ENCODE measurements at regions not wholly inside any gene's neighbourhood (a gene's known extent, or its start where the extent isn't known, plus 50 kb on each side); places are given as distances from the start of the nearest gene placed in this dataset.

DNA sequence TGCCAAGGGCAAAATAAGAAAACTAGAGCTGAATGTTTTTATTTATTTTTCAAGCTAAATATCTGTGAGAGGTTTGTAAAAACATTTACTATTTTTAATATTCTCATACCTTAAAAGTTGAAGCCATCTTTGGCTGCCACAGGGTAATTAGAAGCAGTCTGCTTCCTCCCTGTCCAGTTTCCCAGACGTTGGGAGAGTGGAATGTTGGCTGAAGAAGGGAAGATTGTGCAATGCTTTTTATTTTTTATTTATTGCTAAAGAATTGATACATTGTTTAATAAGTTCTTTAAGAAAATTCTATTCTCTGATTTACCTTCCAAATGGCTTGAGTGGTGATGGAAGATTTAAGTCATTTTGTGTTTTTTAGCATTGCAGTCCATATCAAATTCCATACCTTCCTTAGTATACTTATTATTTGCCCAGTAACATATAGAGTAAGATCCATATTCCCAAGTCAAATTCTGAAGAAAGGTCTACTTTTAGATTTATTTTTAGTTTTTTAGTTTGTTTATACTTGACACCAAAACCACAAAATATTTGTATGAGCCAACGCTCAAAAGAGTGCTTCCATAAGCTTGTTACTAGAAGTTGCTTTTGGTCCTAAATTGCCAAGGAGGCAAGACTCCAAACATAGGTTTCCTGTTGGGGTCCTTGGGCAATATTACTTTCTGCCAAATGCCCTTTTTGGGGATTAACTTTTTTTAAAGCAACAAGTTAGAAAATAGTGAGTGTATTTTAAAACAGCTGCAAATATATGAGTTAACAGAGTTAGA, 124.0 kb upstream of the CPM start:
- H3K36me3 ChIP-seq (ENCODE audit: insufficient read depth, low read length), result no peaks in the 10 kb centered on the region
- H3K4me3 ChIP-seq (ENCODE audit: low read length), result no peak overlapping the region
- H4K20me1 ChIP-seq (ENCODE audit: insufficient read depth), result no peaks in the 10 kb centered on the region
- H3K9me2 ChIP-seq (ENCODE audit: insufficient read depth, low read length), result no peaks in the 10 kb centered on the region
- H3K27ac ChIP-seq (ENCODE audit: low read length), result no peak overlapping the region
- no peak overlapping the region for H3K4me2 ChIP-seq (ENCODE audit: low read length)
- no peak overlapping the region for H3K9ac ChIP-seq (ENCODE audit: low read length)
- no peaks in the 10 kb centered on the region for H3K27me3 ChIP-seq (ENCODE audit: insufficient read depth, low read depth, low read length)
- no peak overlapping the region for H2AFZ ChIP-seq (ENCODE audit: low read depth, low read length)
- no peaks in the 10 kb centered on the region for H3K9me3 ChIP-seq (ENCODE audit: low read length)
- no peaks in the 10 kb centered on the region for H3F3A ChIP-seq (ENCODE audit: insufficient read depth, low read length, poor library complexity, severe bottlenecking)
- no peak for TF ChIP-seq TAF1 (IDR thresholded peaks at IDR 0.05; ENCODE audit: low read depth)
- TF ChIP-seq EP300 (conservative IDR thresholded peaks at IDR 0.05; ENCODE audit: poor library complexity, severe bottlenecking), result no peak
- no peak for TF ChIP-seq MXI1 (conservative IDR thresholded peaks at IDR 0.05; ENCODE audit: poor library complexity, severe bottlenecking)
- no peak for TF ChIP-seq EZH2 (IDR thresholded peaks at IDR 0.05; ENCODE audit: borderline replicate concordance, insufficient read depth, low read length, poor library complexity, severe bottlenecking)
- no peak for TF ChIP-seq SMC3 (conservative IDR thresholded peaks at IDR 0.05; ENCODE audit: poor library complexity)
- no peak for TF ChIP-seq POLR2AphosphoS5 (IDR thresholded peaks at IDR 0.05)
- TF ChIP-seq RAD21 (conservative IDR thresholded peaks at IDR 0.05), result no peak
- TF ChIP-seq, protein P1, sequence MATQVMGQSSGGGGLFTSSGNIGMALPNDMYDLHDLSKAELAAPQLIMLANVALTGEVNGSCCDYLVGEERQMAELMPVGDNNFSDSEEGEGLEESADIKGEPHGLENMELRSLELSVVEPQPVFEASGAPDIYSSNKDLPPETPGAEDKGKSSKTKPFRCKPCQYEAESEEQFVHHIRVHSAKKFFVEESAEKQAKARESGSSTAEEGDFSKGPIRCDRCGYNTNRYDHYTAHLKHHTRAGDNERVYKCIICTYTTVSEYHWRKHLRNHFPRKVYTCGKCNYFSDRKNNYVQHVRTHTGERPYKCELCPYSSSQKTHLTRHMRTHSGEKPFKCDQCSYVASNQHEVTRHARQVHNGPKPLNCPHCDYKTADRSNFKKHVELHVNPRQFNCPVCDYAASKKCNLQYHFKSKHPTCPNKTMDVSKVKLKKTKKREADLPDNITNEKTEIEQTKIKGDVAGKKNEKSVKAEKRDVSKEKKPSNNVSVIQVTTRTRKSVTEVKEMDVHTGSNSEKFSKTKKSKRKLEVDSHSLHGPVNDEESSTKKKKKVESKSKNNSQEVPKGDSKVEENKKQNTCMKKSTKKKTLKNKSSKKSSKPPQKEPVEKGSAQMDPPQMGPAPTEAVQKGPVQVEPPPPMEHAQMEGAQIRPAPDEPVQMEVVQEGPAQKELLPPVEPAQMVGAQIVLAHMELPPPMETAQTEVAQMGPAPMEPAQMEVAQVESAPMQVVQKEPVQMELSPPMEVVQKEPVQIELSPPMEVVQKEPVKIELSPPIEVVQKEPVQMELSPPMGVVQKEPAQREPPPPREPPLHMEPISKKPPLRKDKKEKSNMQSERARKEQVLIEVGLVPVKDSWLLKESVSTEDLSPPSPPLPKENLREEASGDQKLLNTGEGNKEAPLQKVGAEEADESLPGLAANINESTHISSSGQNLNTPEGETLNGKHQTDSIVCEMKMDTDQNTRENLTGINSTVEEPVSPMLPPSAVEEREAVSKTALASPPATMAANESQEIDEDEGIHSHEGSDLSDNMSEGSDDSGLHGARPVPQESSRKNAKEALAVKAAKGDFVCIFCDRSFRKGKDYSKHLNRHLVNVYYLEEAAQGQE (IDR thresholded peaks at IDR 0.05; ENCODE audit: borderline replicate concordance), result no peak
- TF ChIP-seq, protein P2, sequence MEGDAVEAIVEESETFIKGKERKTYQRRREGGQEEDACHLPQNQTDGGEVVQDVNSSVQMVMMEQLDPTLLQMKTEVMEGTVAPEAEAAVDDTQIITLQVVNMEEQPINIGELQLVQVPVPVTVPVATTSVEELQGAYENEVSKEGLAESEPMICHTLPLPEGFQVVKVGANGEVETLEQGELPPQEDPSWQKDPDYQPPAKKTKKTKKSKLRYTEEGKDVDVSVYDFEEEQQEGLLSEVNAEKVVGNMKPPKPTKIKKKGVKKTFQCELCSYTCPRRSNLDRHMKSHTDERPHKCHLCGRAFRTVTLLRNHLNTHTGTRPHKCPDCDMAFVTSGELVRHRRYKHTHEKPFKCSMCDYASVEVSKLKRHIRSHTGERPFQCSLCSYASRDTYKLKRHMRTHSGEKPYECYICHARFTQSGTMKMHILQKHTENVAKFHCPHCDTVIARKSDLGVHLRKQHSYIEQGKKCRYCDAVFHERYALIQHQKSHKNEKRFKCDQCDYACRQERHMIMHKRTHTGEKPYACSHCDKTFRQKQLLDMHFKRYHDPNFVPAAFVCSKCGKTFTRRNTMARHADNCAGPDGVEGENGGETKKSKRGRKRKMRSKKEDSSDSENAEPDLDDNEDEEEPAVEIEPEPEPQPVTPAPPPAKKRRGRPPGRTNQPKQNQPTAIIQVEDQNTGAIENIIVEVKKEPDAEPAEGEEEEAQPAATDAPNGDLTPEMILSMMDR (IDR thresholded peaks at IDR 0.05; ENCODE audit: poor library complexity, severe bottlenecking), result no peak
- no peaks in the 10 kb centered on the region for H3K79me2 ChIP-seq (replicated peaks; ENCODE audit: insufficient read depth, low read length)

DNA sequence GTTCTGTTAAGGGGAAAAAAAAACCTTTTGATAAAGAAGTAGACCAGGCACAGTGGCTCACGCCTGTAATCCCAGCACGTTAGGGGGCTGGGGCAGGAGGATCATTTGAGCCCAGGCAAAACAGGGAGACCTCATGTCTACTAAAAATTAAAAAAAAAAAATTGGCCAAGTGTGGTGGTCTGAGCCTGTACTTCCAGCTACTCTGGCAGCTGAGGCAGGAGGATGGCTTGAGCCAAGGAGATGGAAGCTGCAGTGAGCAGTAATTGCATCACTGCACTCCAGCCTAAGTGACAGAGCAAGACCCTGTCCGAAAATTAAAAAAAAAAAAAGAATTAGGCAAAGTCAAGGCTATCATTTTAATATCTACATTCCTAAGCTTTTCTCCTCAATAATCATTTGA, 124.8 kb upstream of the CPM start:
- no peaks in the 10 kb centered on the region for H3K9me2 ChIP-seq (ENCODE audit: insufficient read depth, low read length)
- no peaks in the 10 kb centered on the region for H3K27me3 ChIP-seq (ENCODE audit: insufficient read depth, low read depth, low read length)
- H3K27ac ChIP-seq (ENCODE audit: low read length), result no peak overlapping the region
- no peaks in the 10 kb centered on the region for H3K79me2 ChIP-seq (replicated peaks; ENCODE audit: insufficient read depth, low read length)
- no peak overlapping the region for H3K4me3 ChIP-seq (ENCODE audit: low read length)
- H3K4me2 ChIP-seq (ENCODE audit: low read length), result no peak overlapping the region
- TF ChIP-seq EZH2 (IDR thresholded peaks at IDR 0.05; ENCODE audit: borderline replicate concordance, insufficient read depth, low read length, poor library complexity, severe bottlenecking), result no peak
- no peak for TF ChIP-seq RAD21 (conservative IDR thresholded peaks at IDR 0.05)
- TF ChIP-seq, protein P1 (IDR thresholded peaks at IDR 0.05; ENCODE audit: borderline replicate concordance), result no peak
- no peak for TF ChIP-seq SMC3 (conservative IDR thresholded peaks at IDR 0.05; ENCODE audit: poor library complexity)
- no peak for TF ChIP-seq EP300 (conservative IDR thresholded peaks at IDR 0.05; ENCODE audit: poor library complexity, severe bottlenecking)
- TF ChIP-seq MXI1 (conservative IDR thresholded peaks at IDR 0.05; ENCODE audit: poor library complexity, severe bottlenecking), result no peak
- TF ChIP-seq, protein P2 (IDR thresholded peaks at IDR 0.05; ENCODE audit: poor library complexity, severe bottlenecking), result no peak
- no peak for TF ChIP-seq POLR2AphosphoS5 (IDR thresholded peaks at IDR 0.05)
- TF ChIP-seq TAF1 (IDR thresholded peaks at IDR 0.05; ENCODE audit: low read depth), result no peak
- no peaks in the 10 kb centered on the region for H3K36me3 ChIP-seq (ENCODE audit: insufficient read depth, low read length)
- no peaks in the 10 kb centered on the region for H4K20me1 ChIP-seq (ENCODE audit: insufficient read depth)
- no peaks in the 10 kb centered on the region for H3F3A ChIP-seq (ENCODE audit: insufficient read depth, low read length, poor library complexity, severe bottlenecking)
- H3K9me3 ChIP-seq (ENCODE audit: low read length), result no peaks in the 10 kb centered on the region
- H2AFZ ChIP-seq (ENCODE audit: low read depth, low read length), result no peak overlapping the region
- H3K9ac ChIP-seq (ENCODE audit: low read length), result no peak overlapping the region

Data from neural cell (in vitro differentiated cells).